ENCODE measurements at regions not wholly inside any gene's neighbourhood (a gene's known extent, or its start where the extent isn't known, plus 50 kb on each side); places are given as distances from the start of the nearest gene placed in this dataset.
A peak's percentile ranks its signal among the peaks of the same experiment; 100 is the strongest.

DNA sequence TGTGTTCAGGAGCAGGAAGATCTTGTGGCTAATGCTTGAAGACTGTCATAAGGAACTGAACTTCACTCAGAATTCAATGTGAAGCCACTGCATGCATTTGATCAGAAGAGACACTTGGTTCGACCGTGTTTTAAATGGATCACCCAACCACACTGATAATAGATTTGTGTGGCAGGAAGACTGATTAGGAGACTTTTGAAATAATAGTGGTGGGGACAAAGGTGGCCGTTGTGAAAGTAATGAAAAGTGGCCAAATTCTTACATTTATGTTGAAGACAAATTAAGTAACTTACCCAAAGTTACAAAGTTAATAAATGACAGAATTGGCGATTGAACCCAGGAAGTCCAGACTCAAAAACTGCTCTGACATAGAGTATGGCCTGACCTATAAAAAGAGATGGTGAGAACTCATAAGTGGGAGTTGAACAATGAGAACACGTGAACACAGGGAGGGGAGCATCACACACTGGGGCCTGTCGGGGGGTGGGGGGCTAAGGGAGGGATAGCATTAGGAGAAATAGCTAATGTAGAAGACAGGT lies 286.9 kb upstream of the DNAJC19 start:
- Histone ChIP-seq H3K4me3 (ENCODE audit: low read depth, low read length) (no peak overlapping the region), H3K27ac (no peak overlapping the region), H3K27me3 (replicated peaks) (no peaks in the 10 kb centered on the region), H3K36me3 (replicated peaks) (no peaks in the 10 kb centered on the region)
- TF ChIP-seq, protein P1, sequence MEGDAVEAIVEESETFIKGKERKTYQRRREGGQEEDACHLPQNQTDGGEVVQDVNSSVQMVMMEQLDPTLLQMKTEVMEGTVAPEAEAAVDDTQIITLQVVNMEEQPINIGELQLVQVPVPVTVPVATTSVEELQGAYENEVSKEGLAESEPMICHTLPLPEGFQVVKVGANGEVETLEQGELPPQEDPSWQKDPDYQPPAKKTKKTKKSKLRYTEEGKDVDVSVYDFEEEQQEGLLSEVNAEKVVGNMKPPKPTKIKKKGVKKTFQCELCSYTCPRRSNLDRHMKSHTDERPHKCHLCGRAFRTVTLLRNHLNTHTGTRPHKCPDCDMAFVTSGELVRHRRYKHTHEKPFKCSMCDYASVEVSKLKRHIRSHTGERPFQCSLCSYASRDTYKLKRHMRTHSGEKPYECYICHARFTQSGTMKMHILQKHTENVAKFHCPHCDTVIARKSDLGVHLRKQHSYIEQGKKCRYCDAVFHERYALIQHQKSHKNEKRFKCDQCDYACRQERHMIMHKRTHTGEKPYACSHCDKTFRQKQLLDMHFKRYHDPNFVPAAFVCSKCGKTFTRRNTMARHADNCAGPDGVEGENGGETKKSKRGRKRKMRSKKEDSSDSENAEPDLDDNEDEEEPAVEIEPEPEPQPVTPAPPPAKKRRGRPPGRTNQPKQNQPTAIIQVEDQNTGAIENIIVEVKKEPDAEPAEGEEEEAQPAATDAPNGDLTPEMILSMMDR (IDR thresholded peaks at IDR 0.05; ENCODE audit: low read depth, low read length, missing control alignments) = no peak
- no peak for DNase-seq
- in situ Hi-C loops (cut with HindIII; ENCODE audit: low pct_ligation_motif_present, low sequenced_read_pairs) = no loop called here

DNA sequence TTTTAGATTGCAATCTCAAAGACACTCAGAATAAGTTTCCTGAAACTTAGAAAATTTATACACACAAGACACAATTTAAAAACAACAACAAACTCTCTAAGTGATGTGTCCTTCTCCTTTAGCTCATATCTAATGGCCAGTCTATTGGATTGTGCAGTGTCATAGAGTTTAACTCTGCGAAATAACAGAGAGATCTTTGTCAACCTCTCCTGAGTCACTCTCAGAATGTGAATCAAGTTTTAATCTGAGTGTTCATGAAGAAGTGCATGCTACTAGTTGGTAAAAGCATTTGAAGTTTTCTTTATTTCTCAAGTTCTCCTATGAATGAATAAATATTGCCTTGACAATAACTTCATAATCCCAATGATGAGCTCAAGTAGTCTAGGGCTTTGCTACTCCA lies 284.5 kb upstream of the DNAJC19 start:
- DNase-seq = no peak
- H3K27ac ChIP-seq = no peak overlapping the region
- no peaks in the 10 kb centered on the region for H3K36me3 ChIP-seq (replicated peaks)
- no peaks in the 10 kb centered on the region for H3K27me3 ChIP-seq (replicated peaks)
- in situ Hi-C loops (cut with HindIII; ENCODE audit: low pct_ligation_motif_present, low sequenced_read_pairs) = no loop called here
- H3K4me3 ChIP-seq (ENCODE audit: low read depth, low read length) = no peak overlapping the region
- TF ChIP-seq, protein P1 (IDR thresholded peaks at IDR 0.05; ENCODE audit: low read depth, low read length, missing control alignments) = no peak

DNA sequence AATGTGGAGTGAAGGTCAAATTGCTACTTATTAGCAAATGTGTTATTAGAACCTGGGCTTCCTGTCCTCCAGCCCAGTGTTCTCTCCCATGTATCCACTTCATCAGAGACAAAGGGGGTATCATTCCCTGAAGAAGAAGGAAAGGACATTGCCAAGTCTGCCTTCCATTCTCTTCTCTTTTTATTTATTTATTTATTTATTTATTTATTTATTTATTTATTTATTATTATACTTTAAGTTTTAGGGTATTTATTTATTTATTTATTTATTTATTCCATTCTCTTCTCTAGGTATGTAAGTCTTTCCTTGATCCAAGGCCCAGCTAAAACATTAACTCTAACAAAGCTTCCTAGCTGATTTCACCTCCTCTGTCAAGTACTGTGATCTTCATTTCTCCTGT lies 277.8 kb upstream of the DNAJC19 start:
- DNase-seq = no peak
- Histone ChIP-seq H3K4me3 (ENCODE audit: low read depth, low read length) (no peak overlapping the region), H3K36me3 (replicated peaks) (no peaks in the 10 kb centered on the region), H3K27me3 (replicated peaks) (no peaks in the 10 kb centered on the region), H3K27ac (no peak overlapping the region)
- in situ Hi-C loops (cut with HindIII; ENCODE audit: low pct_ligation_motif_present, low sequenced_read_pairs) = no loop called here
- TF ChIP-seq, protein P1 (IDR thresholded peaks at IDR 0.05; ENCODE audit: low read depth, low read length, missing control alignments) = no peak

DNA sequence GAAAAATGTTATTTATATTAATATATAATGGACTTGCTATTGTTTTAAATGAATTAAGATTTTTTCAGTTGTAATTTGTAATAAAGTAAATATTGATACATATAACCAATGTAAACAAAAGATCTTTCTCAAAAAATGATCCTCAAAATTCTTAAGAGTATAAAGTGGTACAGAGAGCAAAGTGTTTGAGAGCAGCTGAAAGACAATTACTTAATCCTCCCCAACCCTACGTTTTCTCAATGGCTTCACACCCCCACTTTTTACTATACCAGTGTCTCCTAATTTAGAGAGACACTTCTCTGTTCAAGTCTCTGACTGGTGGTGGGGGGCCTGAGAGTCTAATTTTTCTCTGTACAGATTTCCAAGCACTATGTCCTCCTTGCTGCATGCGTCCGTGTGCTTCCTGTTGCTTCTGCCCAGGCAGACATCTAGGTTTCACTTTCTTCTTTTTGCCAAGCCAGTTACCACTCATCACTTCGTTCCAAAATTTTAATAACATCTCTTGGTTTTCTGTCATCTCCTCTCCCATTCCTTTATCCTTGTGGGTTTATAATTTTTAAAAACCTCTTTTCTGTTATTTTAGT lies 276.3 kb upstream of the DNAJC19 start:
- peak overlapping the region; percentile 20 for H3K4me3 ChIP-seq (ENCODE audit: low read depth, low read length)
- H3K27me3 ChIP-seq (replicated peaks) = no peaks in the 10 kb centered on the region
- no peak overlapping the region for H3K27ac ChIP-seq
- H3K36me3 ChIP-seq (replicated peaks) = no peaks in the 10 kb centered on the region
- in situ Hi-C loops (cut with HindIII; ENCODE audit: low pct_ligation_motif_present, low sequenced_read_pairs) = no loop called here
- TF ChIP-seq, protein P1 (IDR thresholded peaks at IDR 0.05; ENCODE audit: low read depth, low read length, missing control alignments) = no peak
- DNase-seq = no peak

DNA sequence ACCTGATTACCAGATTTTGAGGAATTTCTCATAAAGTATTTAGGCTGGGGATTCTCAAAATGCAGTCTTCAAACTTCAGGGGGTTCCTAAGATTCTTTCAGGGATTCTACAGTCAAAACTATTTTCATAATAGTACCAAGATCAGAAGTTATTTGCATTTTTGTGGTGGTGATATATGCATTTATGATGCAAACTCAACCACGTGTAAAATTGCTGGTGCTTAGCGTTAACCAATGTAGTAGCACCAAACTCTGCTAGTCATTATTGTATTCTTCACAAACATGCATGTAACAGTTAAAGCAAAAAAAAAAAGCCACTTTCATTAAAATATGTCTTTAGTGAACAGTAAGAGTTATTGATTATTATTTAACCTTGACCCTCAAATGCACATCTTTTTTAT lies 274.9 kb upstream of the DNAJC19 start:
- TF ChIP-seq, protein P1 (IDR thresholded peaks at IDR 0.05; ENCODE audit: low read depth, low read length, missing control alignments) = no peak
- in situ Hi-C loops (cut with HindIII; ENCODE audit: low pct_ligation_motif_present, low sequenced_read_pairs) = no loop called here
- H3K4me3 ChIP-seq (ENCODE audit: low read depth, low read length) = no peak overlapping the region
- H3K27ac ChIP-seq = no peak overlapping the region
- no peaks in the 10 kb centered on the region for H3K36me3 ChIP-seq (replicated peaks)
- no peaks in the 10 kb centered on the region for H3K27me3 ChIP-seq (replicated peaks)
- DNase-seq = no peak

DNA sequence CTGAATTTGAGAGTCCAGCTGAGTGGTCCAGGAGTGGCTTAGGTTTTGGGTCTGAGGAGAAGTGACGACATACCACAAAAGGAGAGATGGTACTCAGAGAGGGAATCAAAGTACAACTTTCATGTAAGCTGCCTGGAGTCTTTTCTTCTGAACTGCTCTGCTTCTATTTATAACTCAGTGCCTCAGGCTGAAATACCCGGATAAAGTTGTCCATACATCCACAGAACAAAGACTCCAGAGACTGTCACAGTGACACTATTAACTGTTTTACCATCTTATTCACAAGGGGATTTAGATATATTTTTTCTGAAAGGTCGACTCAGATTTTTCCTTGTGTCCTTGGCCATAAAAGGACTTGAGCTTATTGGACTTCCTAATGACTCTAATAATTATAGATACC lies 264.3 kb upstream of the DNAJC19 start:
- TF ChIP-seq, protein P1 (IDR thresholded peaks at IDR 0.05; ENCODE audit: low read depth, low read length, missing control alignments) = no peak
- in situ Hi-C loops (cut with HindIII; ENCODE audit: low pct_ligation_motif_present, low sequenced_read_pairs) = no loop called here
- DNase-seq = no peak
- Histone ChIP-seq H3K27ac (no peak overlapping the region), H3K36me3 (replicated peaks) (no peaks in the 10 kb centered on the region), H3K4me3 (ENCODE audit: low read depth, low read length) (no peak overlapping the region), H3K27me3 (replicated peaks) (no peaks in the 10 kb centered on the region)
